HepG2 (cell line): ENCODE measurements at regions not wholly inside any gene's neighbourhood (a gene's known extent, or its start where the extent isn't known, plus 50 kb on each side); places are given as distances from the start of the nearest gene placed in this dataset.

Experiments used
- ATAC-seq: fragments of 200-7000 bp; cut with Tn5 transposase; 3 replicates; pipeline ENCODE4 v1.9.1; 2020; ENCODE audit warnings: mild to moderate bottlenecking, moderate library complexity
- BruUV-seq: library from RNA; stranded (reverse); fragments of 400-500 nt; replicated peaks from 2 replicates; lab custom pipeline; 2021; lab: Mats Ljungman, UMichigan
- CTCF ChIA-PET: fragments of 300-600 bp; formaldehyde crosslinking; extraction: SDS; loops from one replicate; lab custom pipeline; 2021; ENCODE audit warnings: low total read pairs, inconsistent platforms, low intra/inter-chr PET ratio; lab: Yijun Ruan, JAX
- POLR2A ChIA-PET: fragments of 350-600 bp; sonication (Branson Sonifier 250); formaldehyde crosslinking; loops from one replicate; lab custom pipeline; 2020; ENCODE audit warnings: antibody characterized with exemption, inconsistent platforms; lab: Yijun Ruan, JAX
- DNase-seq: peaks from one replicate; pipeline ENCODE4 v3.0.0-alpha.2; 2015; ENCODE audit warnings: low spot score
- FAIRE-seq: peaks from 3 replicates; lab custom pipeline; 2011; peaks lifted over from hg19 to GRCh38; lab: Jason Lieb, UNC
- H2AFZ ChIP-seq: one replicate; pipeline ENCODE4 v1.6.1; 2011; ENCODE audit warnings: low read length, inconsistent platforms
- H3K27ac ChIP-seq: fragments of 300-600 bp; 3 replicates; pipeline ENCODE4 v1.8.0; 2011; ENCODE audit warnings: mixed run types, mild to moderate bottlenecking, mixed read lengths, low read length, inconsistent platforms; ENCODE audit not compliant: insufficient read depth; ENCODE audit errors: extremely low read length
- H3K27me3 ChIP-seq, 2 experiments: fragments of 200-600 bp in 1 of 2; 2 replicates in 1 of 2; 3 replicates in 1 of 2; pipeline versions ENCODE4 v1.6.0 to v1.8.0; 2011; ENCODE audit warnings: low read length in 2 of 2, mild to moderate bottlenecking in 2 of 2, moderate library complexity in 2 of 2, inconsistent platforms in 1 of 2; ENCODE audit not compliant: insufficient read depth in 2 of 2, control insufficient read depth in 1 of 2
- H3K36me3 ChIP-seq, 2 experiments: fragments of 200-600 bp in 1 of 2; replicated peaks in 1 of 2; 2 replicates in 1 of 2; 3 replicates in 1 of 2; pipeline versions ENCODE4 v1.5.1 to v1.8.0; 2011; ENCODE audit warnings: low read length in 2 of 2, inconsistent platforms in 1 of 2; ENCODE audit not compliant: insufficient read depth in 2 of 2, control insufficient read depth in 1 of 2
- H3K4me1 ChIP-seq: 2 replicates; pipeline ENCODE4 v1.5.1; 2012; ENCODE audit warnings: low read length, inconsistent platforms; ENCODE audit not compliant: insufficient read depth
- H3K4me2 ChIP-seq: 2 replicates; pipeline ENCODE4 v1.6.0; 2011; ENCODE audit warnings: low read depth, low read length, inconsistent platforms
- H3K4me3 ChIP-seq, 3 experiments: fragments of 200-600 bp in 1 of 3; sonication (generic), shearing (Covaris generic) in 1 of 3; replicated peaks in 1 of 3; 2 replicates each; pipeline ENCODE4 v1.5.1; 2011 to 2016; ENCODE audit warnings: low read length in 3 of 3, inconsistent platforms in 2 of 3, low read depth in 2 of 3, mild to moderate bottlenecking in 2 of 3, control low read depth in 1 of 3, mixed read lengths in 1 of 3; ENCODE audit not compliant: insufficient read depth in 1 of 3
- H3K79me2 ChIP-seq: one replicate; pipeline ENCODE4 v1.6.1; 2011; ENCODE audit warnings: low read length, inconsistent platforms; ENCODE audit not compliant: insufficient read depth
- H3K9ac ChIP-seq: 2 replicates; pipeline ENCODE4 v1.6.0; 2011; ENCODE audit warnings: mild to moderate bottlenecking, low read depth, low read length, inconsistent platforms; ENCODE audit not compliant: insufficient read depth
- H3K9me3 ChIP-seq: 2 replicates; pipeline ENCODE4 v1.5.1; 2012; ENCODE audit warnings: mild to moderate bottlenecking, low read length
- H4K20me1 ChIP-seq: 2 replicates; pipeline ENCODE4 v1.6.0; 2011; ENCODE audit warnings: inconsistent platforms, mild to moderate bottlenecking, low read length, moderate library complexity; ENCODE audit not compliant: insufficient read depth
- FIP1L1 ChIP-seq: fragments of 200-400 bp; formaldehyde crosslinking; IDR thresholded peaks from 2 replicates; pipeline ENCODE4 v1.6.1; 2018; ENCODE audit warnings: low read depth, mild to moderate bottlenecking, low read length, moderate library complexity, borderline replicate concordance; ENCODE audit not compliant: insufficient read depth
- KDM5A ChIP-seq: fragments of 200-600 bp; sonication (generic); IDR thresholded peaks from 2 replicates; pipeline ENCODE4 v1.7.0; 2018; ENCODE audit warnings: antibody characterized with exemption, mild to moderate bottlenecking, low read length, borderline replicate concordance
- NR2C2 ChIP-seq: sonication (generic); formaldehyde crosslinking; IDR thresholded peaks from 2 replicates; pipeline ENCODE4 v1.4.0; 2020; ENCODE audit warnings: missing genetic modification reagents, mild to moderate bottlenecking, moderate library complexity, borderline replicate concordance
- PREB ChIP-seq: sonication (generic); formaldehyde crosslinking; IDR thresholded peaks from 2 replicates; pipeline ENCODE4 v1.4.0; 2020; ENCODE audit warnings: missing genetic modification reagents
- ZFYVE20 ChIP-seq: sonication (generic); formaldehyde crosslinking; IDR thresholded peaks from 2 replicates; pipeline ENCODE4 v1.8.0; 2023; ENCODE audit warnings: low read depth, mild to moderate bottlenecking, moderate library complexity, missing genetic modification reagents, borderline replicate concordance
- ZNF136 ChIP-seq: sonication (generic); formaldehyde crosslinking; IDR thresholded peaks from 2 replicates; pipeline ENCODE4 v1.8.1; 2022; ENCODE audit warnings: low read depth, mild to moderate bottlenecking, moderate library complexity, missing genetic modification reagents
- ZNF629 ChIP-seq: sonication (generic); formaldehyde crosslinking; conservative IDR thresholded peaks from 2 replicates; pipeline ENCODE4 v1.5.0; 2020; ENCODE audit warnings: missing genetic modification reagents
- ZNF749 ChIP-seq: sonication (generic); formaldehyde crosslinking; IDR thresholded peaks from 2 replicates; pipeline ENCODE4 v1.8.0; 2022; ENCODE audit warnings: mild to moderate bottlenecking, missing genetic modification reagents, moderate library complexity, borderline replicate concordance
- ZNF75D ChIP-seq: sonication (generic); formaldehyde crosslinking; IDR thresholded peaks from 2 replicates; pipeline ENCODE4 v1.8.1; 2023; ENCODE audit warnings: missing genetic modification reagents, mild to moderate bottlenecking, borderline replicate concordance
- ZSCAN12 ChIP-seq: sonication (generic); formaldehyde crosslinking; IDR thresholded peaks from 2 replicates; pipeline ENCODE4 v1.9.0; 2021; ENCODE audit warnings: mild to moderate bottlenecking, missing genetic modification reagents
- WGBS: methylation state at CpG from one replicate; pipeline ENCODE4 v1.1.6; 2017; ENCODE audit warnings: low lambda C conversion rate; 5-methylcytosine and 5-hydroxymethylcytosine counted together
- in situ Hi-C: cut with HindIII; loops from 2 replicates; pipeline ENCODE4 v1.10.0; 2017; ENCODE audit warnings: low pct_unique_long_range_greater_than_20kb; ENCODE audit not compliant: extremely low pct_ligation_motif_present
- intact Hi-C: fragments of 100-400 bp; cut with micrococcal nuclease; formaldehyde crosslinking; loops from one replicate; pipeline ENCODE4 v1.10.0; 2022; ENCODE audit not compliant: unreplicated experiment
- TF ChIP-seq, protein P1 (sequence below): IDR thresholded peaks from 2 replicates; pipeline ENCODE4 v1.6.1; 2016; ENCODE audit warnings: missing genetic modification reagents, missing compliant biosample characterization

DNA sequence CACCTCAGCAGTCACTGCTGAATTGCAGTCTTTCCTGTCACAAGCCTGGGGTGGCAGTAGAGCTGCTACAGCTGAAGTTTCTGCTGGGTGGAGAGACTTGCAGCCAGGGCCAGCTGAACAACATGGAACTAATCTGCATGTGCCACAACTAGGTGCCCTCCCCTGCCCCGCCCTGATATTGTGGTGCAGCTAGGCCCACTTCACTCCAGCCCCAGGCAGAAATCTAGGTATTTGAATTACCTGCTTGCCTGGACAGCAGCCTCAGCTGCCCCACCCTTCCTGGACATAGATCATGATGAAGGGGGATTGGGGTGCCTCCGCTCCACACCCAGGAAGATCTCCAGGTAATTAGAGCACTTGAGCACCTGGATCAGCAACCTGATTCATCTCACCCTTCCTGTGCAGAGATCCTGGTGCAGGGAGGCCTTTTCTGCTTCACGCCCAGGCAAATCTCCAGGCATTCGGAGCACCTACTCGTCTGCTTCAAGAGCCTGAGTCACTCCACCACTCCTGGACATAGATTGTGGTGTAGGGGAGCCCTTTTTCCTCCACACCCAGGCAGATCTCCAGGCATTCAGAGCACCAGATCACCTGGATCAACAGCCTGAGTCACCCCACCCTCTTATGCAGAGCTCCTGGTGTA is 477.0 kb downstream of the SOX5 start (continued):
- TF ChIP-seq FIP1L1 (no peak), ZFYVE20 (CRISPR knock-in tag) (no peak)
- TF ChIP-seq, protein P1, sequence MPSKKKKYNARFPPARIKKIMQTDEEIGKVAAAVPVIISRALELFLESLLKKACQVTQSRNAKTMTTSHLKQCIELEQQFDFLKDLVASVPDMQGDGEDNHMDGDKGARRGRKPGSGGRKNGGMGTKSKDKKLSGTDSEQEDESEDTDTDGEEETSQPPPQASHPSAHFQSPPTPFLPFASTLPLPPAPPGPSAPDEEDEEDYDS (CRISPR knock-in tag), result no peak

DNA sequence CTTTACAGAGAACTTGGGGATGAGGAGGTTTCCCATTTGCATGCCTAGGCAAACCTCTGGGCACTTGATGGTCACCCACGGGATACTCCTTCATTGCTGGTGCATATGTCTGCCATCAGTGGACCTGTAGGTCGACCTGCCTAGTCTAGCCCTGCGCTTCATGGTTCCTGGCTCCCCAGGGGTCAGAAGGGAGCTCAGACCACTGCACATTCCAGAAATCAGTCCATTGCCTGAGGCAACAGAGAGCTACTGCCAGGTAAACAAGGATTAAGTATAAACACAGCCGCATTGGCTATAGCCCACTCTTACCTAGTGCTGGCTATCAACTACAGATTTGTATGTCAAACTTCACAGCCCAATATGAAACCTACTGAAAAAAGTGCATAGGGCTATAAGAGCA is 476.4 kb downstream of the SOX5 start:
- no peak for TF ChIP-seq ZNF136 (CRISPR knock-in tag)
- TF ChIP-seq NR2C2 (CRISPR knock-in tag), result no peak
- TF ChIP-seq KDM5A, result no peak
- no peak for TF ChIP-seq ZNF75D (CRISPR knock-in tag)
- TF ChIP-seq ZNF629 (CRISPR knock-in tag), result no peak
- TF ChIP-seq PREB (CRISPR knock-in tag), result no peak
- no peak for TF ChIP-seq ZSCAN12 (CRISPR knock-in tag)
- TF ChIP-seq ZNF749 (CRISPR knock-in tag), result no peak
- H3K9me3 ChIP-seq, result no peaks in the 10 kb centered on the region
- no peak overlapping the region for H3K9ac ChIP-seq
- no peak overlapping the region for H3K4me2 ChIP-seq
- CTCF ChIA-PET, result no interaction called here
- no peak overlapping the region for H3K4me3 ChIP-seq
- no peak for DNase-seq
- no peaks in the 10 kb centered on the region for H3K79me2 ChIP-seq
- no peak for ATAC-seq
- H4K20me1 ChIP-seq, result no peaks in the 10 kb centered on the region
- intact Hi-C loops (no loop called here), in situ Hi-C loops (no loop called here)
- 76% methylated on average over 2 of the region's 4 CpGs for WGBS
- H3K4me1 ChIP-seq, result no peaks in the 10 kb centered on the region
- H3K36me3 ChIP-seq, result no peaks in the 10 kb centered on the region
- no peak overlapping the region for H2AFZ ChIP-seq
- BruUV-seq, result no TSS peak
- POLR2A ChIA-PET, result no interaction called here
- no peak for FAIRE-seq
- no peak overlapping the region for H3K27ac ChIP-seq
- no peaks in the 10 kb centered on the region for H3K27me3 ChIP-seq
